RWPE2 (cell line): ENCODE measurements at regions not wholly inside any gene's neighbourhood (a gene's known extent, or its start where the extent isn't known, plus 50 kb on each side); places are given as distances from the start of the nearest gene placed in this dataset.

ENCODE experiments used
- ATAC-seq: fragments of 200-7000 bp; cut with Tn5 transposase; 3 replicates; pipeline ENCODE4 v1.9.1; 2021; ENCODE audit warnings: low read depth
- DNase-seq: peaks from one replicate; pipeline ENCODE4 v3.0.0-alpha.2; 2020; ENCODE audit warnings: low spot score
- H3K27ac ChIP-seq: fragments of 450-650 bp; 2 replicates; pipeline ENCODE4 v1.5.1; 2017; ENCODE audit warnings: mild to moderate bottlenecking; ENCODE audit not compliant: poor library complexity, severe bottlenecking
- H3K27me3 ChIP-seq: fragments of 250-450 bp; sonication (Bioruptor Pico); 2 replicates; pipeline ENCODE4 v1.5.1; 2021; ENCODE audit warnings: mild to moderate bottlenecking, moderate library complexity; ENCODE audit not compliant: insufficient read depth, poor library complexity, severe bottlenecking
- H3K36me3 ChIP-seq: fragments of 250-450 bp; sonication (Bioruptor Pico); 2 replicates; pipeline ENCODE4 v1.5.1; 2020; ENCODE audit warnings: low read depth, mild to moderate bottlenecking, moderate library complexity
- H3K4me1 ChIP-seq: fragments of 250-450 bp; sonication (Bioruptor Pico); 2 replicates; pipeline ENCODE4 v1.5.1; 2021; ENCODE audit warnings: mild to moderate bottlenecking, moderate library complexity; ENCODE audit not compliant: insufficient read depth, poor library complexity, severe bottlenecking
- H3K4me3 ChIP-seq: fragments of 250-450 bp; sonication (Bioruptor Pico); 2 replicates; pipeline ENCODE4 v1.5.1; 2021; ENCODE audit warnings: mild to moderate bottlenecking, moderate library complexity; ENCODE audit not compliant: severe bottlenecking
- H3K9me3 ChIP-seq: fragments of 250-450 bp; sonication (Bioruptor Pico); 2 replicates; pipeline ENCODE4 v1.5.1; 2021; ENCODE audit warnings: mild to moderate bottlenecking, moderate library complexity; ENCODE audit not compliant: severe bottlenecking
- TF ChIP-seq, protein P1 (sequence below): fragments of 450-650 bp; IDR thresholded peaks from one replicate; pipeline ENCODE4 v1.5.1; 2017; ENCODE audit warnings: mild to moderate bottlenecking, moderate library complexity; ENCODE audit not compliant: poor library complexity, severe bottlenecking

DNA sequence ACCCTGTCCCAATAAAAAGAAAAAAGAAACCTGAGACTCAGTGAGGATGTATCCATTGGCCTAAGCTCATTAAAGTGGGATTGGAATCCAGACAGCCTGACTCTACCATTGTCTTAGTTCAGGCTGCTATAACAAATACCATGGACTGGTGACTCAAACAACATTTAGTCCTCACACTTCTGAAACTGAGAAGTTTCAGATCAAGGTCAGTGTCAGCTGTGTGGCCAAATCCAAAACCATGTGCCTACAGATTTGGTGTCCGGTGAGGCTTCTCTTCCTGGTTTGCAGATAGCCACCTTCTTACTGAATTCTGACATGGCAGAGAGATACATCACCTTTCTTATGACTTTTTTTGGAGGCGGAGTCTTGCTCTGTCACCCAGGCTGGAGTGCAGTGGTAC lies 53.3 kb upstream of the KDM8 start:
- no peak for ATAC-seq
- no peak overlapping the region for H3K4me3 ChIP-seq
- no peak for DNase-seq
- TF ChIP-seq, protein P1, sequence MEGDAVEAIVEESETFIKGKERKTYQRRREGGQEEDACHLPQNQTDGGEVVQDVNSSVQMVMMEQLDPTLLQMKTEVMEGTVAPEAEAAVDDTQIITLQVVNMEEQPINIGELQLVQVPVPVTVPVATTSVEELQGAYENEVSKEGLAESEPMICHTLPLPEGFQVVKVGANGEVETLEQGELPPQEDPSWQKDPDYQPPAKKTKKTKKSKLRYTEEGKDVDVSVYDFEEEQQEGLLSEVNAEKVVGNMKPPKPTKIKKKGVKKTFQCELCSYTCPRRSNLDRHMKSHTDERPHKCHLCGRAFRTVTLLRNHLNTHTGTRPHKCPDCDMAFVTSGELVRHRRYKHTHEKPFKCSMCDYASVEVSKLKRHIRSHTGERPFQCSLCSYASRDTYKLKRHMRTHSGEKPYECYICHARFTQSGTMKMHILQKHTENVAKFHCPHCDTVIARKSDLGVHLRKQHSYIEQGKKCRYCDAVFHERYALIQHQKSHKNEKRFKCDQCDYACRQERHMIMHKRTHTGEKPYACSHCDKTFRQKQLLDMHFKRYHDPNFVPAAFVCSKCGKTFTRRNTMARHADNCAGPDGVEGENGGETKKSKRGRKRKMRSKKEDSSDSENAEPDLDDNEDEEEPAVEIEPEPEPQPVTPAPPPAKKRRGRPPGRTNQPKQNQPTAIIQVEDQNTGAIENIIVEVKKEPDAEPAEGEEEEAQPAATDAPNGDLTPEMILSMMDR, result no peak
- H3K27me3 ChIP-seq, result no peaks in the 10 kb centered on the region
- H3K4me1 ChIP-seq, result no peaks in the 10 kb centered on the region
- no peak overlapping the region for H3K27ac ChIP-seq
- H3K36me3 ChIP-seq, result no peaks in the 10 kb centered on the region
- H3K9me3 ChIP-seq, result no peaks in the 10 kb centered on the region

DNA sequence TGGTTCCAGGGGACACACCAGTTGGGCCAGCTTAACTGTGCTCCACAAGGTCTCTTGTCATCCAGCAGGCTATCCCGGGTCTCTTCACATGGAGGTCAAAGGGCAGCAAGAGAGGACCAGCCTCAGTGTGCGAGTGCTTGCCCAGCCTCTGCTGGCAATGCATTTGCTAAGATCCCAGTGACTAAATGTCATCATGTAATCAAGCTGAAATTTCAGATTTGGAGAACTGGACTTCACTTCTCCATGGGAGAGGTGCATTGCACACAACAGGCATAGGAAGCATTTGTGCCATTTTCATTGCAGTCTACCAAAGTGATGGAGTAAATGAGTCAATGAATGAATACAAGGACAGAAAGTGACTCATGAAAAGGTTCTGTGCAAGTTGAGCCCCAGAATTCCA lies 51.2 kb upstream of the KDM8 start:
- H3K27me3 ChIP-seq, result no peaks in the 10 kb centered on the region
- TF ChIP-seq, protein P1, result no peak
- no peaks in the 10 kb centered on the region for H3K4me1 ChIP-seq

GRCh38 chr16:27152801-27153200 lies 50.5 kb upstream of the KDM8 start:
- Histone ChIP-seq H3K4me1 (no peaks in the 10 kb centered on the region), H3K27ac (no peak overlapping the region), H3K9me3 (no peaks in the 10 kb centered on the region), H3K27me3 (no peaks in the 10 kb centered on the region), H3K36me3 (no peaks in the 10 kb centered on the region), H3K4me3 (no peak overlapping the region)
- TF ChIP-seq, protein P1, result no peak
- DNase-seq (no peak), ATAC-seq (no peak)

More for the DNA sequence above, 51.2 kb upstream of the KDM8 start:
- Histone ChIP-seq H3K36me3 (no peaks in the 10 kb centered on the region), H3K4me3 (no peak overlapping the region), H3K27ac (no peak overlapping the region), H3K9me3 (no peaks in the 10 kb centered on the region)
- DNase-seq (no peak), ATAC-seq (no peak)
